Activated T-cell treated with anti-CD3 and anti-CD28 coated beads, Interleukin-2, amount 50 U/mL, for 4 hours (primary cell): ENCODE measurements at regions not wholly inside any gene's neighbourhood (a gene's known extent, or its start where the extent isn't known, plus 50 kb on each side); places are given as distances from the start of the nearest gene placed in this dataset.
"Not testable (repeated sequence)": the region's sequence is repeated elsewhere in the genome, so short reads cannot be mapped to it uniquely, and the experiment has no call there.

Experiments used
- ATAC-seq, 2 donors: fragments of 200-7000 bp; cut with Tn5 transposase; one replicate each; pipeline ENCODE4 v1.10.0; 2021
- DNase-seq: peaks from one replicate; pipeline ENCODE4 v3.0.0-alpha.2; 2020
- H3K27me3 Mint-ChIP-seq: one replicate; pipeline ENCODE4 v1.8.0; 2021; ENCODE audit warnings: low read depth, mixed read lengths
- H3K36me3 Mint-ChIP-seq: one replicate; pipeline ENCODE4 v1.8.0; 2022; ENCODE audit warnings: mixed read lengths; ENCODE audit not compliant: insufficient read depth
- H3K4me1 Mint-ChIP-seq: one replicate; pipeline ENCODE4 v1.8.0; 2021; ENCODE audit warnings: low read depth, mixed read lengths
- H3K4me3 Mint-ChIP-seq: one replicate; pipeline ENCODE4 v1.8.0; 2021; ENCODE audit warnings: mild to moderate bottlenecking, moderate library complexity, mixed read lengths
- H3K9me3 Mint-ChIP-seq: one replicate; pipeline ENCODE4 v1.8.0; 2021; ENCODE audit warnings: mixed read lengths

- Mint-ChIP-seq H3K4me1 (no peaks in the 10 kb centered on the region), H3K4me3 (no peak overlapping the region), H3K27me3 (no peaks in the 10 kb centered on the region), H3K9me3 (peaks cover 12% of the 10 kb centered on the region), H3K36me3 (no peaks in the 10 kb centered on the region)
- no peak for DNase-seq
- no peak for ATAC-seq
Observed at GRCh38 chr13:56687131-56687530, 453.6 kb upstream of the PRR20A start.

DNA sequence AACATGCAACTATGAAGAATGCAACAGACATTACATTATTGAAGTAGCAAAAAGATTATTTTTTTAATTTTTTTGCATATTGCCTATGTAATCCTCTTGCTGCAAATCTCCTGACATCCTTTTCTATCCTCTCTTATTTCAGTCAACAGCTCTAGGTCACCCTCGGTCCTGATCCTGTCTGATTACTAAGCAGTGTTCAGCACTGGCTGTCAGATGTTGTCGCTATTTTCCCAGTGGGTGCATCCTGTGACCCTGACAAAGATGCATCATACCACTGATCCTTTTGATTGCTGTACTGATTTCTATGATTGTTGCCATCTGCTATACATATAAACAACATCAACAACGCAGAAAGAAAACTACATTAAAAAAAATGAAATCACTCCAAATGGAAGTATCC lies 443.7 kb upstream of the PRR20A start:
- peaks cover 25% of the 10 kb centered on the region for H3K9me3 Mint-ChIP-seq
- DNase-seq (no peak), ATAC-seq (no peak)
- no peak overlapping the region for H3K4me3 Mint-ChIP-seq
- H3K36me3 Mint-ChIP-seq, result no peaks in the 10 kb centered on the region
- no peaks in the 10 kb centered on the region for H3K27me3 Mint-ChIP-seq
- no peaks in the 10 kb centered on the region for H3K4me1 Mint-ChIP-seq

- H3K36me3 Mint-ChIP-seq, result no peaks in the 10 kb centered on the region
- H3K4me1 Mint-ChIP-seq, result no peaks in the 10 kb centered on the region
- H3K27me3 Mint-ChIP-seq, result no peaks in the 10 kb centered on the region
- no peak overlapping the region for H3K4me3 Mint-ChIP-seq
- no peak for ATAC-seq
- H3K9me3 Mint-ChIP-seq, result peaks cover 21% of the 10 kb centered on the region
- DNase-seq, result no peak
Observed at GRCh38 chr13:56700324-56700723, 440.4 kb upstream of the PRR20A start.

DNA sequence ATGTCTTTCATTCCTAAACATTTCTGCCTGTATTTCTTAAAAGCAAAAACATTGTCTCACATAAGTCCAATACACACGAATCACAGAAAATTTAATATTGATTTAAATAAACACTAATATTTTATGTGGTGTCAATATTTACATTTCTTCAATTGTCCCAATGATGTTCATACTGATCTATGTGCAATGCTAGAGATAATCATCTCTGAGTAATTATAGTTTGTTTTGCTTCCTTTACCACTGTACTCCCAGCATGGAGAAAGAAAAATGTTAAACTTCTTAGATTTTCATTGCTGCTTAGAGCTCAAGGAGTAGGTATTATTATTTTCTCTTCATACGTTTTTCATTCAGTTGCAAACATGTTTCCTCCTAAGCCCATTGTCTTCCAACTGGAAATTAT lies 434.2 kb upstream of the PRR20A start:
- no peak overlapping the region for H3K4me3 Mint-ChIP-seq
- H3K27me3 Mint-ChIP-seq, result no peaks in the 10 kb centered on the region
- no peaks in the 10 kb centered on the region for H3K4me1 Mint-ChIP-seq
- no peak for ATAC-seq
- no peak for DNase-seq
- H3K9me3 Mint-ChIP-seq, result peaks cover 30% of the 10 kb centered on the region
- no peaks in the 10 kb centered on the region for H3K36me3 Mint-ChIP-seq

DNA sequence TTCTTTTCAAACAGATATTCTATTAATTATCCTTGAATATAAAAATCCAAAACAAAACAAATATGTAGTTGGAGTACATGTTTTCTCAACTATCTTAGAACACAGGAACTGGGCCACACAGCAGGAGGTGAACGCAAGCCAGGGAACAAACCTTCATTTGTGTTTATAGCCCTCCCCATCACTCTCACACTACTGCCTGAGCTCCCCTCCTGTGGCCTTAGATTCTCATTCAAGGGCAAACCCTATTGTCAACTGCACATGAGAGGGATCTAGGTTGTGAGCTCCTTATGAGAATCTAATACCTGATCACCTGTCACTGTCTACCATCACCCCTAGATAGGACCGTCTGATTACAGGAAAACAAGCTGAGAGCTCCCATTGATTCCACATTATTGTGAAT lies 427.1 kb upstream of the PRR20A start:
- no peak overlapping the region for H3K4me3 Mint-ChIP-seq
- H3K36me3 Mint-ChIP-seq, result no peaks in the 10 kb centered on the region
- no peak for DNase-seq
- no peaks in the 10 kb centered on the region for H3K4me1 Mint-ChIP-seq
- ATAC-seq, result no peak
- peaks cover 9% of the 10 kb centered on the region for H3K9me3 Mint-ChIP-seq
- no peaks in the 10 kb centered on the region for H3K27me3 Mint-ChIP-seq

GRCh38 chr13:56718791-56719190 lies 421.9 kb upstream of the PRR20A start:
- ATAC-seq, result no peak
- no peak for DNase-seq
- no peak overlapping the region for H3K4me3 Mint-ChIP-seq
- no peaks in the 10 kb centered on the region for H3K27me3 Mint-ChIP-seq
- peaks cover 18% of the 10 kb centered on the region for H3K9me3 Mint-ChIP-seq
- H3K4me1 Mint-ChIP-seq, result no peaks in the 10 kb centered on the region
- H3K36me3 Mint-ChIP-seq, result no peaks in the 10 kb centered on the region

GRCh38 chr13:56720841-56721240 lies 419.9 kb upstream of the PRR20A start:
- no peak for DNase-seq
- no peaks in the 10 kb centered on the region for H3K4me1 Mint-ChIP-seq
- no peaks in the 10 kb centered on the region for H3K27me3 Mint-ChIP-seq
- no peaks in the 10 kb centered on the region for H3K36me3 Mint-ChIP-seq
- no peak overlapping the region for H3K4me3 Mint-ChIP-seq
- no peak for ATAC-seq
- H3K9me3 Mint-ChIP-seq, result peaks cover 18% of the 10 kb centered on the region

DNA sequence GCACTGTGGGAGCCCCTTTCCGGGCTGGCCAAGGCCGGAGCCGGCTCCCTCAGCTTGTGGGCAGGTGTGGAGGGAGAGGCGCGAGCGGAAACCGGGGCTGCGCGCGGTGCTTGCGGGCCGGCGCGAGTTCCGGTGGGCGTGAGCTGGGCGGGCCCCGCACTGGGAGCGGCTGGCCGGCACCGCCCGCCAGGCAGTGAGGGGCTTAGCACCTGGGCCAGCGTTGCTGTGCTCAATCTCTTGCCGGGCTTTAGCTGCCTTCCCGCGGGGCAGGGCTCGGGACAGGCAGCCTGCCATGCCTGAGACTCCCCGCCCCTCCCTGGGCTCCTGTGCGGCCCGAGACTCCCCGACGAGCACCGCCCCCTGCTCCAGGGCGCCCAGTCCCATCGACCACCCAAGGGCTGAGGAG lies 405.2 kb upstream of the PRR20A start:
- DNase-seq, result no peak
- H3K27me3 Mint-ChIP-seq, result no peaks in the 10 kb centered on the region
- peaks cover 9% of the 10 kb centered on the region for H3K9me3 Mint-ChIP-seq
- no peaks in the 10 kb centered on the region for H3K36me3 Mint-ChIP-seq
- no peaks in the 10 kb centered on the region for H3K4me1 Mint-ChIP-seq
- no peak for ATAC-seq
- no peak overlapping the region for H3K4me3 Mint-ChIP-seq

GRCh38 chr13:56736966-56737365 lies 403.8 kb upstream of the PRR20A start:
- Mint-ChIP-seq H3K4me3 (no peak overlapping the region), H3K27me3 (no peaks in the 10 kb centered on the region), H3K36me3 (no peaks in the 10 kb centered on the region), H3K9me3 (peaks cover 9% of the 10 kb centered on the region), H3K4me1 (no peaks in the 10 kb centered on the region)
- DNase-seq (no peak), ATAC-seq (no peak)

- no peak for DNase-seq
- no peaks in the 10 kb centered on the region for H3K4me1 Mint-ChIP-seq
- no peak for ATAC-seq
- peaks cover 17% of the 10 kb centered on the region for H3K9me3 Mint-ChIP-seq
- no peak overlapping the region for H3K4me3 Mint-ChIP-seq
- no peaks in the 10 kb centered on the region for H3K27me3 Mint-ChIP-seq
- H3K36me3 Mint-ChIP-seq, result no peaks in the 10 kb centered on the region
Observed at GRCh38 chr13:56752636-56753035, 388.1 kb upstream of the PRR20A start.

DNA sequence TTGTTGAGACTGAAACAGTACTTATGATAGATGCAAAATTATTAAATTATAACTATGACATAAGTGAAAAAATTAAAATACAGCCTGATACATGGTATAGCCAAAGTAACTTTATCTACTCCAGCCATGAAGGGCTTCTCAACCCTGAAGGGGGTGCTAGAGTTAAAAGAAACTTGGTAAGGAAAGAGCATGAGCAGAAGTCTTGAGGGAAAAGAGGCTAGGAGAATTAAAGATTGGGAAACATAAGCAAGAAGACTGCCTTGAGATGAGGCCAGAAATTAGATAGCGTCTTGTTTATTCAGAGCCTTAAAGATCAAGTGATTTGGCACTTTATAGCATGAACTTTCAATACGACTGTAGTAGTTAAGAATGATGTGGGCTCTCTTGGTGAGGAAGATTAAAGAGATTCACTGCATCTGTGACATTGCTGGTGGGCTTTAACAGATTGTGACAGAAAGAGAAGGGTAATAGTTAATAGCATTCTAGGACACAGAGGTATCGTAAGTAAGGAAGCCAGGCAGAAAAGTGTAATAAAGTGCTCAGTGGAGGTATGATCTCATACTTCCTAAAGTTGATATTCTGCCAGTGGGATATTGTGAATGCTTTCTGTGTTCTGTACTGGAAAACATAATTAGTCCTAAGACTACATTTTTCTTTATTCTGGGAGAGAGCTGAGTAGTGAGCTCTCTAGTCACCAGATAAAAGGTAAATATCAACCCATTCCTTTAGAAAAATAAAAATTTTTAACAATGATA lies 385.4 kb upstream of the PRR20A start:
- Mint-ChIP-seq H3K36me3 (no peaks in the 10 kb centered on the region), H3K4me3 (no peak overlapping the region), H3K9me3 (peaks cover 27% of the 10 kb centered on the region), H3K27me3 (no peaks in the 10 kb centered on the region), H3K4me1 (no peaks in the 10 kb centered on the region)
- no peak for ATAC-seq
- DNase-seq, result no peak

- H3K27me3 Mint-ChIP-seq, H3K36me3 Mint-ChIP-seq, ATAC-seq, DNase-seq, H3K4me1 Mint-ChIP-seq, H3K4me3 Mint-ChIP-seq: not testable (repeated sequence)
- peaks cover 33% of the 10 kb centered on the region for H3K9me3 Mint-ChIP-seq
Observed at GRCh38 chr13:56763333-56763732, 377.4 kb upstream of the PRR20A start.

DNA sequence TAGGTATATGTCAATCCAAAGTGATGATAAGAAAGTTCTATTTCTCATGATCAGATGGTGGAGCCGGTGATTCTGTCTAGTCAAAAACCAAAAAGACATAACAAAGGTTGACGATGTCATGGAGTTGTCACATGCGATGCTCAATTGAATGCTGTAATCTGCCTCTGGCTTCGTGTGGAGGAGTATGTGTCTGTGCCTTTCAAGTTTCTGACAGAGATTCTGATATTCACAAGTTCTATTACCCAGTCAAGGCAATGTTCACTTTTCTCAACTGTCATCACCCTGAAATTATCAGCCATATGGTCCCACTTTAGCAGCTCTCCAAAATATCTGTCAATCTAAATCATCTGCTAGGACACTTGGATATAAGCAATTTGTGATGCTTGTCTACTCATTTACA lies 367.6 kb upstream of the PRR20A start:
- H3K27me3 Mint-ChIP-seq, result no peaks in the 10 kb centered on the region
- no peak overlapping the region for H3K4me3 Mint-ChIP-seq

DNA sequence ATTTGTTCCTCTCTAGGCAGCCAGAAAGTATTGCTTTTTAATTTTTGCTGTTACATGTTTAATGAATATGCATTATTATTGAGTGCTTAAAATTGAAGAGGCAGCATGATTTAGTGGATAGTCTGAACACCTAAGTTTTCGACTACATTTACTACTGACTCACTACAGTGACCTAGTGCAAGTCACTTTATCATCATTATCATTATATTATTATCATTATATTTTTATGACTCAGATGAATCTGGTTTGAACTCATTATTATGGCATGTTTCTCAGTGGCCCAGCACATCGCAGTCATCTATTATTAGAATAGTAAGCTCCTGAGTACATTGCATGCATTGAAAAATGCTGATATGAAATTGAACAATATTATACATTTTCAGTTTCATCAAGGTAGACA lies 351.2 kb upstream of the PRR20A start:
- Mint-ChIP-seq H3K4me1 (no peaks in the 10 kb centered on the region), H3K36me3 (no peaks in the 10 kb centered on the region), H3K4me3 (no peak overlapping the region), H3K9me3 (peaks cover 16% of the 10 kb centered on the region), H3K27me3 (no peaks in the 10 kb centered on the region)
- no peak for DNase-seq
- no peak for ATAC-seq

More for the DNA sequence above, 367.6 kb upstream of the PRR20A start:
- ATAC-seq (no peak), DNase-seq (no peak)
- Mint-ChIP-seq H3K4me1 (no peaks in the 10 kb centered on the region), H3K36me3 (no peaks in the 10 kb centered on the region), H3K9me3 (peaks cover 10% of the 10 kb centered on the region)

GRCh38 chr13:56837161-56837560 lies 303.6 kb upstream of the PRR20A start:
- ATAC-seq, result no peak
- H3K9me3 Mint-ChIP-seq, result peaks cover 9% of the 10 kb centered on the region
- no peaks in the 10 kb centered on the region for H3K4me1 Mint-ChIP-seq
- DNase-seq, result no peak
- no peaks in the 10 kb centered on the region for H3K27me3 Mint-ChIP-seq
- no peak overlapping the region for H3K4me3 Mint-ChIP-seq
- no peaks in the 10 kb centered on the region for H3K36me3 Mint-ChIP-seq
